Frontal cortex (tissue), 3 donors: ENCODE measurements at regions not wholly inside any gene's neighbourhood (a gene's known extent, or its start where the extent isn't known, plus 50 kb on each side); places are given as distances from the start of the nearest gene placed in this dataset.

ENCODE experiments used
- DNase-seq, 2 donors: peaks; one replicate each; pipeline ENCODE4 v3.0.0; 2012; ENCODE audit warnings: low spot score in 2 of 2
- FAIRE-seq: peaks from 2 replicates; lab custom pipeline; 2012; peaks lifted over from hg19 to GRCh38; lab: Jason Lieb, UNC
- donor health status: control.
- donor health status: control.
- donor health status: control.

- FAIRE-seq = no peak
- no peak for DNase-seq
These were observed 361.7 kb downstream of the SNAPC1 start for GRCh38 chr14:62123961-62124360.

DNA sequence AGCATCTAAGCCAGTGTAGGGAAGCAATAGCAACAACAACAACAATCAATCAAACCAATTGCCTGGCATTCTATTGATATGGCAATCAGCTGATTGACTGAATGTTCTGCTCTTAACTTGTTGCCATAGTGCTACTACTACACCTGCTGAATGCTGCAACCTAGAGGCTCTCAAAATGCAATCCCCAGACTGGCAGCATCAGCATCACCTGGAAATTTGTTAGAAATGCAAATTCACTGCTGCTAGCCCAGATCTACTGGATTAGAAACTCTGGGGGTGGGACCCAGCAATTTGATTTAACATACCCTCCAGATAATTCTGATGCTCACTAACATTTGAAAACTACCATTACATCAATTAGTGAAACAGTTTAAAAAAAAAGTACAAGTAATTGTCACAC, 363.6 kb downstream of the SNAPC1 start:
- FAIRE-seq = no peak
- DNase-seq = no peak

DNA sequence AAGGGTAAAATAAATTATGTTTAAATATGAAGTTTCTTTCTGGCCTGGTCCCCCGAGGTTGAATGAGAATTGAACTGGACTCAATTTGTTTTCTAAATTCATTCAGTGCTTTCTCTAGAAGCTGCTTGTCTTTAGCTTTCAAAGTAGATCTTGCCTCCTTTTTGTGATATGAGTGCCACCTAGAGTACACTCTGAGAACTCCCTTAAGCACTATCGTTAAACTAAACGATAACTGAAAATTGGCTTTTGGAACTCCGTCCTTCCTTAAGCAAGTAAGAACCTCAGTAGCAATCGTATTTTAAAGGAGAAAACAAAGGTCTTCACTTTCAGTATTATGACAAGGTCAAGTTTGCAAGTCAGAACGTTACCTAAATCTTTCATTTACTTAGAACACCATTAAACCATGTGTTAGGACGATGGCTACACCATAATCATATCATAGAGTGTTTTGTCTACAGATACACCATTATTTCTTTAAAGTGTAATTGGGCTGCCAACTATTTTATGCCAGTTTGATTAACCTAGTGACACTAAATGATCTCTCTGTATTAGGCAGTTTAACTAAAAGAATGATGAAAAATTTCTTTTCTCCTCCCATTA, 364.8 kb downstream of the SNAPC1 start:
- FAIRE-seq = peak; percentile 88
- DNase-seq = peak in 1 of 2 donors; percentile 14

DNA sequence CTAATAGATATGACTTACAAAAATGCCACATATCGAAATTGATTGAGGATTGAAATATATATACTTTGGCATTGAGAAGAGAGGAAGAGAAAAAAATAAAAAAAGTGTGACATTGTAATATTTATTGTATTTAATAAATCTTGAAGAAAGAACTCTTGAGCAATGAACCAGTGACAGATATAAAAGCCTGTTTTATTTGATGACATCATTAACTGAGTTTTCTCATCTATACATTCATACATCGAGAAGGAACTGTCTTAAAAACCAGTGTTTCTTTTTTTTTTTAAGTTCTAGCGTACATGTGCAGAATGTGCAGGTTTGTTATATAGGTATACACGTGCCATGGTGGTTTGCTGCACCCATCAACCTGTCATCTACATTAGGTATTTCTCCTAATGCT, 368.2 kb downstream of the SNAPC1 start:
- FAIRE-seq (peak; percentile 71), DNase-seq (no peak)

DNA sequence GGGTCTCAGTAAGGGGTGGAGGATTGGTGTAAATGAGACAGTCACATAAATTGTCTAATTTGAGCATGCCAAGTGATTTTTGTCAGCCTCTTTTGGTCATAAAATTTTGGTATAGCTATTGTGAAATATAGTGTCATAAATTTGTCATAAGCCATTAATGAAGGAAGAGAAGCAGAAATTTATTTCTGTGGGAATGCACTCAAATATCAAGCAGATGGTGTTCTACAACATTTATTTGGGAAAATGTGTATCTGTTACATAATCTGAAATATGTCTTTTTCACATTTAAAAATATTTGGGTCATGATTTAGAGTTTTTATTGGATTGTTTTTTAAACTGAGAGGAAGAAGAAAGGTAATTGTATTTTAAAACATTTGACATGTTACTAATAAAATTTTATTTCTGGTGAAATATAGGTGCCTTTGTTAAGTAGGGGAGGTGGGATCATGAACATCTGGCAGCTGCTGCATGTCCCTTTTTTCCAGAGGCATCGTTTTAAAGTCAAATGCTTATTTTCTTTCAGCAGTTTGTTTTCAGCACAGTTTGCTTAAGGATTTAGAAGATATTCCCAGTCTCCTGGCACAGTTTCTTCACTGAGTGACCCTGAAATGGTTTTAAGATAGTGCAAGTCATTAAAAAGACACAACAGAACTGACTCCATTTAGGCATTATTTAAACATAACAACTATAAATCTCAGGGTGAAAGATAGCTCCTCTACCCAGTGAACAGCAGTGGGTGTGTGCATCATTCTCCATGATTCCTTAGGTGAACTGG, 371.7 kb downstream of the SNAPC1 start:
- no peak for FAIRE-seq
- DNase-seq = no peak

GRCh38 chr14:62138593-62138992, 376.4 kb downstream of the SNAPC1 start:
- DNase-seq (no peak), FAIRE-seq (no peak)

DNA sequence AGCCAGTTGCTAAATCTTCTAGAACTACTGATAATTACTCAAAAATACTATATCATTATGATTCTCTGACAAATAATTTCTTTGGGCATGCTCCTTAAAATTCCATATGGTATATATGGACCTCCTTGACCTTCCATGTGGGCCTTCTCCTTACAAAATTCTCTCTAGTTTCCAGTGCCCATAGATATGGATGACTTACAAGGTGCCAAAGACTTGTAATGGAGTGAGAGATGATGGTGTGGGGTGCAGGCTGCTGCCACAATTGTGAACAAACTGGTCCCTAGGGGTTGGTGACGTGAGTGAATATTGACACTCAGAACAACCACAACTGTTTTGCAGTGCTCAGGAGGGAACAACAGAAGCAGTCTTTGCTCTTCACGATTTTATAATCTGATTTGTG, 378.9 kb downstream of the SNAPC1 start:
- DNase-seq (no peak), FAIRE-seq (no peak)

DNA sequence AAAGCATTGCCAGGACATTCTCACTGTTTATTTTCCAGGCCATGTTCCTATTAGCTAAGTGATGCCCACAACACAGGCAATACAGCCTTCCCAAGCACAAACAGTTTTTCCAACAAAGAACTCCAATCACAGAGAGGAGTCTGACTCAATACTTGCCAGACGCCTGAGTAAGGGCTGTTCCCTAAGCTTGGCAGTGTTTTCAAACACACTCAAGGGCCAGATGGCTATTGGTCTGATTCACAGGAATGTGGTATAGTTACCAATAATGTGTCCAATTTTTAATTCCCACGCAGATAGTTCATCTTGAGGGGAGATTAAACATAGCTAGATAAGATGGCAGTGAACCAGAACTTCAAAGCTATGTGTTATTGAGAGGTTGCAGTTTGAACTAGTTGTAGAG, 381.0 kb downstream of the SNAPC1 start:
- DNase-seq (peak in 1 of 2 donors; percentile 7), FAIRE-seq (no peak)

DNA sequence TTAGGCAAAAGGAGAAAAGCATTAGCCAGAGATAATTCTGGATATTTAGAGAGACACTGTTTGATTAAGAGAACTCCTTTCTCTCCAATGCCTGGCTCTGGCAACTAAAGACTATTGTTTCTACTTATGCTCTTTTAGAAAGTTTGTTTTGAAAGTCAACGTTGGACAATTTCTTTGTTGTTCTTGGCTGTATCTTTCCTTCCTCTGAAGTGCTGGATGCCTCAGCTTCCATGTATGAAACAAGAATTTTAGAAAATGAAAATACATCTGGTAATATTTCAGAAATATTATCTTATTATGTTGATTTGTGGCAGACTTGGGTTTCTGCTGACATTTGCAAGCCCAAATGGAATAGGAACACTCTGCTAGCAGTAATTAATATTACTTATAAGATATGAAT, 382.6 kb downstream of the SNAPC1 start:
- no peak for DNase-seq
- no peak for FAIRE-seq

DNA sequence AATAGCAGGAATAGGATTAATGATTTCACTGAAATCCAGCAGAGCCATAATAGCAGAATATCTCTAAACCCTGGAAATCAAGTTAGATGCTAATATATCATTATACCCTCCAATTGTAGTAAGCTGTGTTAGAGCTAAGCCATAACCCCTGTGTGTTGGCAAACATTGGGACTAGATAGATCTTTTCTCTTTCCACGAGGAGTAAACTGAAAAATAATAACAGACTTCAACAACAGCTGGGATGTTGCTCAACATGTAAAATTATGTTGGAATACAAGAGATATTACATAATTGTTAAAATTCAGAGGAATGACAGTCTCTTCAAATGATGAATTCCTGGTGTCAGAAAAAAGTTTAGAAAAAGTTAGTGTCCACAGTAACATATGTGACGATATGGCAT, 383.8 kb downstream of the SNAPC1 start:
- DNase-seq (no peak), FAIRE-seq (no peak)

DNA sequence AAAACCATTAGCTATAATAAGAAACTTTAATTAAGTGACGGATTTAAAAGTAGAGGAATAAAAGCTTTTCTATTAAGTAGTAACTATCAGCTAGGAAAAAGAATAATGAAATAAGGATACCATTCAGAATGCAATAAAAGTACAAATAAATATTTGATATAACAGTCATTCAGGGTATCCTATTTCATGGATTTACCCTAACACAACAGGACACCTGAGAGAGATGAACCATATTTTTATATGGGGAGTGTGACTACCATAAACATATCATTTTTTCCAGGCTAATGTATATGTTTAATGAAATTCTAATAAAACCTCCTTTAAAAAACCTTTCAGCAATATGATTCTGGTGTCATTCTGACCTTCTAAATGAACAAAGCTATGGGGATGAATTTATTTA, 393.8 kb downstream of the SNAPC1 start:
- FAIRE-seq (no peak), DNase-seq (no peak)

DNA sequence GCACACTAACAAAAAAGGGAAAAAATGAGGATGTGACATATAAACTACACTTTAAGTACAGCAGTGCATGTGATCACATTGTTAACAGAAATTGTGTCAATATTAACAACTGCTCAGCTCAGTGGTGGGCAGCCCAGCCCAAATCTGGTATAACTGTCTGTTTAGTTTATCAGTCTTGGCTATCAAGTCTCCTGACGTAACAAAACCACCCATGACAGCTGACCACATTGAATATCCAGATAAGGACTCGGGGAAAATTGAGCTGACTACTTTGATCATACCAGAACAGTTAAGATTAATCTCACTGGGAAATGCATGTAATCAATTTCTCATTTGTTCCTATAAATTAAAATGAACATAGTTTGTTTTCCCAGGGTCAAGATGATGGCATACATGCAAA, 396.6 kb downstream of the SNAPC1 start:
- FAIRE-seq = no peak
- DNase-seq = no peak

GRCh38 chr14:62159314-62159713, 397.1 kb downstream of the SNAPC1 start:
- peak; percentile 33 for FAIRE-seq
- no peak for DNase-seq

GRCh38 chr14:62162998-62163589, 400.9 kb downstream of the SNAPC1 start:
- DNase-seq = peak; percentile 4 to 45
- FAIRE-seq = no peak

- DNase-seq (no peak), FAIRE-seq (no peak)
These were observed 406.4 kb downstream of the SNAPC1 start for GRCh38 chr14:62168564-62169155.

DNA sequence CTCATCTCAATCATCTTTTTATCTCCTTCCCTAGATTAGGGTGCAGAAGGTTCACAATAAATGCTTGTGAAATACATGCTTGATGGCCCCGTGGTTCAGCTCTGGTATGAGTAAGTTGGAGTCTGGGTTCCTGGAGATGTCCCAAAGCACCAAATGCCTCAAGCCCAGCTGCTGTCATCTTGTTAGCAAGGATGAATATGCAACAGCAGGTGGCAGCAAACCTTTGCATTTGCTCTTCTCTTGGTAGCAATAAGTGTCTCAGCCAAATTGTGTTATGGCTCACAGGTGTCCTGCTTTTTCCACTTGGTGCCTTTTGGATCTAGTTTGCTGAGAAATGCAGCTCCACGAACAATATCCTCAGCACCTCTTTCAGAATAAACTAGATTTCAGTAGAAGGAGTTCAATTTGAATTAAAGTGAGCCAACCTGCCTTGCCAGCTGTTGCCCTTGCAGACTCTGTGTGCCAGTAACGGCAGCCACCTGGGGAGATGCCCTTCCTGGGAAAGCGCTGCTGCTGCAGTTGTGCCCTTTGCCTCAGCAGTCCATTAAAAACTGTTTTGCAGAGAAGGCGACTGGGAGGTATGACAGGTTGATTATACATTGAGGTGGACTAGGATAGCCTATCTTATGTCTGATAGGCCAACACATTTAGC, 417.3 kb downstream of the SNAPC1 start:
- FAIRE-seq = no peak

DNA sequence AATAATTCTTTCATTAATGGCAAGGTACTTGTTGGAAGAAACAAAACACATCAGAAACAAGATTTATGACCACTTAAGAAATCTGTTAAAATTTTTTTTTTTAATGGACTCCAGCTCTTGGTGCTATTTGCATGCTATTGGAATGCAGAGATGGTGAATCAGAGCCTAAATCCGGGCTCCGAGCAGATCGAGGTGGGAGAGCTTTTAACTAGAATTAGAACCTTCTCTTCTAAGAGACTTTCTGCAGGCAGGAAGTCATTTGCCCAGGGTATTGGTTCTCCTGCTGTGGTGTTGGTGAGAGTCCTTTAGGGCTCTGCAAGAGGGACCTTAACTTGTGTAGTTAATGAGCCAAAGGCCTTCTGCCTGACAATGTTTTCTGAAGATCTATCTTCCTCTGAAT, 419.4 kb downstream of the SNAPC1 start:
- DNase-seq = no peak
- FAIRE-seq = no peak

More for the DNA sequence above, 417.3 kb downstream of the SNAPC1 start:
- peak in 1 of 2 donors; percentile 28 for DNase-seq

- DNase-seq (no peak), FAIRE-seq (no peak)
These were observed 422.9 kb downstream of the SNAPC1 start for GRCh38 chr14:62185078-62185477.

DNA sequence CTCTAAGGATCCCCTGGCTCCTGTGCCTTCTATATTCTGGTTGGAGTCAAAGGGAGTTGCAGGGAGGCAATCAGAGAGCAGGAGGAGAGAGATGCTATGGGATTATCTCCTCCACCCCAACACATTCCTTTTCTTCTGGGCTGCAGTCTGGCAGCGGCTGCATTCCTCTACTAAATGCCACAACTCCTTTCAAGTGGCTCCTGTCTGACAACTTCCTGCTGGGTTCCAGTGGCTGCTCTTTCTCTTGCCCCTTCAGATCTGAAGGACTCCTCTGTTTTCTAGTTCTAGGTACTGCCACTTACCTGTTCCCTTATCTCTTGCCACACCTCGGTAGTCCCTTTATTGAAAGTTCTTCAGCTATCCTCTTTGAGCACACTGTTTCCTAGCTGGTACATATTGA, 425.0 kb downstream of the SNAPC1 start:
- DNase-seq = no peak
- no peak for FAIRE-seq

- FAIRE-seq = no peak
- no peak for DNase-seq
These were observed 427.5 kb downstream of the SNAPC1 start for GRCh38 chr14:62189698-62190097.
